PFSK-1 (cell line): ENCODE measurements at regions not wholly inside any gene's neighbourhood (a gene's known extent, or its start where the extent isn't known, plus 50 kb on each side); places are given as distances from the start of the nearest gene placed in this dataset.

Source experiments
- FOXP2 ChIP-seq: optimal IDR thresholded peaks from 2 replicates; pipeline ENCODE3; 2011; ENCODE audit warnings: borderline replicate concordance, control low read depth, inconsistent platforms; ENCODE audit not compliant: insufficient read depth; ENCODE audit errors: extremely low read length, extremely low read depth
- POLR2AphosphoS5 ChIP-seq: IDR thresholded peaks from 2 replicates; pipeline ENCODE4 v1.6.1; 2012; ENCODE audit warnings: low read depth, mild to moderate bottlenecking, control low read depth, low read length, moderate library complexity
- REST ChIP-seq, 2 experiments: IDR thresholded peaks; 2 replicates each; pipeline versions ENCODE4 v1.6.1 to v1.8.0; 2011 to 2012; ENCODE audit warnings: low read depth in 2 of 2, low read length in 2 of 2, control low read depth in 1 of 2, inconsistent platforms in 1 of 2, mild to moderate bottlenecking in 1 of 2, moderate library complexity in 1 of 2; ENCODE audit not compliant: insufficient read depth in 1 of 2
- SIN3A ChIP-seq: IDR thresholded peaks from 2 replicates; pipeline ENCODE4 v1.6.1; 2012; ENCODE audit warnings: mild to moderate bottlenecking, low read length, moderate library complexity, borderline replicate concordance; ENCODE audit not compliant: insufficient read depth
- TAF1 ChIP-seq: IDR thresholded peaks from 2 replicates; pipeline ENCODE4 v1.6.1; 2012; ENCODE audit warnings: low read length, control low read depth, borderline replicate concordance; ENCODE audit not compliant: insufficient read depth

GRCh38 chr21:35376406-35377135, 327.5 kb upstream of the RUNX1 start:
- TF ChIP-seq REST (IDR thresholded peaks at IDR 0.05; ENCODE audit: insufficient read depth in 1 of 2, low read depth in 2 of 2, low read length in 2 of 2) = no peak

GRCh38 chr21:35375115-35375514, 326.0 kb upstream of the RUNX1 start:
- TF ChIP-seq POLR2AphosphoS5 (no peak), SIN3A (no peak), REST (IDR thresholded peaks at IDR 0.05; ENCODE audit: insufficient read depth in 1 of 2, low read depth in 2 of 2, low read length in 2 of 2) (no peak)

- TF ChIP-seq SIN3A (no peak), POLR2AphosphoS5 (no peak), REST (IDR thresholded peaks at IDR 0.05; ENCODE audit: insufficient read depth in 1 of 2, low read depth in 2 of 2, low read length in 2 of 2) (no peak), TAF1 (no peak), FOXP2 (no peak)
These were observed 324.9 kb upstream of the RUNX1 start for GRCh38 chr21:35373998-35374397.

- no peak for TF ChIP-seq POLR2AphosphoS5
- no peak for TF ChIP-seq REST (IDR thresholded peaks at IDR 0.05; ENCODE audit: insufficient read depth in 1 of 2, low read depth in 2 of 2, low read length in 2 of 2)
- TF ChIP-seq TAF1 = no peak
- no peak for TF ChIP-seq SIN3A
- no peak for TF ChIP-seq FOXP2
These were observed 323.1 kb upstream of the RUNX1 start for GRCh38 chr21:35372201-35372600.

- TF ChIP-seq REST (IDR thresholded peaks at IDR 0.05; ENCODE audit: insufficient read depth in 1 of 2, low read depth in 2 of 2, low read length in 2 of 2) (no peak), TAF1 (no peak), POLR2AphosphoS5 (no peak), SIN3A (no peak), FOXP2 (no peak)
These were observed 321.6 kb upstream of the RUNX1 start for GRCh38 chr21:35370671-35371070.
